Prostate gland (tissue), 2 donors: ENCODE measurements at regions not wholly inside any gene's neighbourhood (a gene's known extent, or its start where the extent isn't known, plus 50 kb on each side); places are given as distances from the start of the nearest gene placed in this dataset.

Experiments used
- DNase-seq: peaks from one replicate; pipeline ENCODE4 v3.0.0-alpha.2; 2019; ENCODE audit warnings: low spot score
- H3K27ac ChIP-seq, 2 donors: fragments of 200-600 bp; sonication (generic); 2 replicates each; pipeline ENCODE4 v1.5.1; 2017 to 2019
- H3K27me3 ChIP-seq: fragments of 200-600 bp; sonication (generic); replicated peaks from 2 replicates; pipeline ENCODE4 v1.5.1; 2019; ENCODE audit not compliant: insufficient read depth
- H3K36me3 ChIP-seq, 2 donors: fragments of 200-600 bp; sonication (generic); 1 replicate in 1 of 2; 2 replicates in 1 of 2; pipeline versions ENCODE4 v1.5.1 to v1.8.1; 2017 to 2019
- H3K4me1 ChIP-seq: fragments of 200-600 bp; sonication (generic); replicated peaks from 2 replicates; pipeline ENCODE4 v1.5.1; 2019
- H3K4me3 ChIP-seq, 2 donors: fragments of 200-600 bp; sonication (generic); 2 replicates each; pipeline ENCODE4 v1.5.1; 2017 to 2019
- H3K9me3 ChIP-seq: fragments of 200-600 bp; sonication (generic); 2 replicates; pipeline ENCODE4 v1.5.1; 2017
- POLR2A ChIP-seq: fragments of 450-650 bp; IDR thresholded peaks from one replicate; pipeline ENCODE4 v1.6.1; 2016; ENCODE audit warnings: antibody characterized with exemption, mild to moderate bottlenecking
- POLR2AphosphoS5 ChIP-seq: sonication (generic); formaldehyde crosslinking; IDR thresholded peaks from one replicate; pipeline ENCODE4 v1.6.1; 2017; ENCODE audit warnings: antibody characterized with exemption
- WGBS: methylation state at CpG from one replicate; pipeline ENCODE4 v1.1.5; 2018; 5-methylcytosine and 5-hydroxymethylcytosine counted together
- intact Hi-C: fragments of 100-400 bp; cut with DNase I; formaldehyde crosslinking; loops from one replicate; pipeline ENCODE4 v1.14.2; 2022
- TF ChIP-seq, protein P1 (sequence below), 4 experiments: fragments of 200-600 bp in 2 of 4; fragments of 450-650 bp in 2 of 4; sonication (generic) in 2 of 4; IDR thresholded peaks; 1 replicate in 3 of 4; 2 replicates in 1 of 4; pipeline ENCODE4 v1.5.1; 2016 to 2019; ENCODE audit warnings: antibody characterized with exemption in 4 of 4, mild to moderate bottlenecking in 2 of 4, moderate library complexity in 2 of 4

GRCh38 chr5:162990856-162991497 lies 446.4 kb upstream of the CCNG1 start:
- H3K4me3 ChIP-seq, result no peak overlapping the region
- H3K4me1 ChIP-seq, result no peaks in the 10 kb centered on the region
- H3K9me3 ChIP-seq, result no peaks in the 10 kb centered on the region
- no peaks in the 10 kb centered on the region for H3K36me3 ChIP-seq
- intact Hi-C loops, result no loop called here
- H3K27me3 ChIP-seq, result no peaks in the 10 kb centered on the region
- TF ChIP-seq POLR2A, result no peak
- TF ChIP-seq, protein P1, sequence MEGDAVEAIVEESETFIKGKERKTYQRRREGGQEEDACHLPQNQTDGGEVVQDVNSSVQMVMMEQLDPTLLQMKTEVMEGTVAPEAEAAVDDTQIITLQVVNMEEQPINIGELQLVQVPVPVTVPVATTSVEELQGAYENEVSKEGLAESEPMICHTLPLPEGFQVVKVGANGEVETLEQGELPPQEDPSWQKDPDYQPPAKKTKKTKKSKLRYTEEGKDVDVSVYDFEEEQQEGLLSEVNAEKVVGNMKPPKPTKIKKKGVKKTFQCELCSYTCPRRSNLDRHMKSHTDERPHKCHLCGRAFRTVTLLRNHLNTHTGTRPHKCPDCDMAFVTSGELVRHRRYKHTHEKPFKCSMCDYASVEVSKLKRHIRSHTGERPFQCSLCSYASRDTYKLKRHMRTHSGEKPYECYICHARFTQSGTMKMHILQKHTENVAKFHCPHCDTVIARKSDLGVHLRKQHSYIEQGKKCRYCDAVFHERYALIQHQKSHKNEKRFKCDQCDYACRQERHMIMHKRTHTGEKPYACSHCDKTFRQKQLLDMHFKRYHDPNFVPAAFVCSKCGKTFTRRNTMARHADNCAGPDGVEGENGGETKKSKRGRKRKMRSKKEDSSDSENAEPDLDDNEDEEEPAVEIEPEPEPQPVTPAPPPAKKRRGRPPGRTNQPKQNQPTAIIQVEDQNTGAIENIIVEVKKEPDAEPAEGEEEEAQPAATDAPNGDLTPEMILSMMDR (IDR thresholded peaks at IDR 0.05), result no peak
- no peak for TF ChIP-seq POLR2AphosphoS5
- DNase-seq, result no peak
- H3K27ac ChIP-seq, result no peak overlapping the region
- 45% methylated on average over 2 of the region's 2 CpGs for WGBS

DNA sequence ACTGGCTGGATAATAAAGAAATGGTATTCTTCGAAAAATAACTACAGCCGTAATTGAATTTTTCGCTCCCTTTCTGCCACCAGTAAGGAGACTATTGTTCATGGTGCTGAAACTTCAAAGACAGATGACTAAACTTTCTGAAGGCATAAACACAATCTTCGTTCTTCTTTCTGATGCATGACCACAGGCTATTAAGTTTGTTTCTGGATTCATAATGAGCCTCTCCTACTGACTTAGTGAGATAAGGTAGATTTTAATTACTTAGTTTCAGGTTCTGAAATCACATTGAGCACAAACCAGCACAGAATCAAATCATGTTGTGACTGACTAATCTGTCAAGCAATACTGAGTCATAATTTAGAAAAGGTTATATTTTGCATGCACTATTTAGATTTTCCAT lies 441.8 kb upstream of the CCNG1 start:
- H3K27ac ChIP-seq, result no peak overlapping the region
- no peak for TF ChIP-seq POLR2A
- TF ChIP-seq, protein P1 (IDR thresholded peaks at IDR 0.05), result no peak
- no peak for TF ChIP-seq POLR2AphosphoS5
- intact Hi-C loops, result no loop called here
- H3K27me3 ChIP-seq, result no peaks in the 10 kb centered on the region
- WGBS, result 86% methylated on average over 4 of the region's 4 CpGs
- no peak overlapping the region for H3K4me3 ChIP-seq
- no peak for DNase-seq
- no peaks in the 10 kb centered on the region for H3K36me3 ChIP-seq
- H3K4me1 ChIP-seq, result no peaks in the 10 kb centered on the region
- H3K9me3 ChIP-seq, result no peaks in the 10 kb centered on the region

DNA sequence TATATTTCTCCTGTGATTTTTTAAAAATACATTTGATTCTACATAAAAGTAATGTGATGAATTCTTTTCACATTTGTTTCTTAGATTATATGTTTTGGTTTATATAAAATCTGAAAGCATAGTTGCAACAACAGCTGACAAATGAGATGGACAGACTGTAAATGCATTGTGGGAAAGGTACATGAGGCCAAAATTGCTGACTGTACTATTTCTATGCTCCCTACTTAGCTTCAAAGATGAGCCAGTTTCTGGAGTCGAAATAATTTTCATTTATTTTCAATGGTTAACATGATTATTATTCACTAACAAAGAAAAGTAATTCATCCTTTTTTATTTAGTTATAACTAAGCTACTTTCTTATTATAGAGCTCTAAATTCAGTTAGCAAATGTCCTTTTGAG lies 441.3 kb upstream of the CCNG1 start:
- no peak overlapping the region for H3K27ac ChIP-seq
- 78% methylated on average over 1 of the region's 1 CpG for WGBS
- DNase-seq, result no peak
- intact Hi-C loops, result no loop called here
- H3K4me3 ChIP-seq, result no peak overlapping the region
- no peaks in the 10 kb centered on the region for H3K36me3 ChIP-seq
- H3K4me1 ChIP-seq, result no peaks in the 10 kb centered on the region
- H3K27me3 ChIP-seq, result no peaks in the 10 kb centered on the region
- no peaks in the 10 kb centered on the region for H3K9me3 ChIP-seq
- TF ChIP-seq POLR2A, result no peak
- TF ChIP-seq, protein P1 (IDR thresholded peaks at IDR 0.05), result no peak
- TF ChIP-seq POLR2AphosphoS5, result no peak

DNA sequence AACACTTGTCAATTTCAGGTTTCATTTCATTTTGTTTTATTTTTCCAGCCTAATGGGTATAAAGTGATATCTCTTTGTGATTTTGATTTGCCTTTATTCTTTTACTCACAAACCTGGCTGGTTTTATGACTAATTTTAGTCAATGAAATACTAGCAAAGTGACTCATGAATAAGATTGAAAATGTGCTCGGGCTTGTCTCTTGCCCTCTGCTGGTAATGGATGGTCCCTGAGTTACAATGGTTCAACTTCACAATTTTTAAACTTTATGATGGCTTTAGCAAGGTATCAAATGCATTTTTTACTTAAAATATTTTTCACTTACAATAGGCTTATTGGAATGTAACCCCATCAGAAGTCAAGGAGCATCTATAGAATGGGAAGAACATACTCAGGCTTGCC lies 431.4 kb upstream of the CCNG1 start:
- 42% methylated on average over 1 of the region's 1 CpG for whole genome bisulfite sequencing
- intact Hi-C loops, result no loop called here
- Histone ChIP-seq H3K27ac (no peak overlapping the region), H3K9me3 (no peaks in the 10 kb centered on the region), H3K36me3 (no peaks in the 10 kb centered on the region), H3K4me1 (no peaks in the 10 kb centered on the region), H3K4me3 (no peak overlapping the region), H3K27me3 (no peaks in the 10 kb centered on the region)
- no peak for DNase-seq
- TF ChIP-seq POLR2AphosphoS5 (no peak), POLR2A (no peak)
- TF ChIP-seq, protein P1 (IDR thresholded peaks at IDR 0.05), result no peak

DNA sequence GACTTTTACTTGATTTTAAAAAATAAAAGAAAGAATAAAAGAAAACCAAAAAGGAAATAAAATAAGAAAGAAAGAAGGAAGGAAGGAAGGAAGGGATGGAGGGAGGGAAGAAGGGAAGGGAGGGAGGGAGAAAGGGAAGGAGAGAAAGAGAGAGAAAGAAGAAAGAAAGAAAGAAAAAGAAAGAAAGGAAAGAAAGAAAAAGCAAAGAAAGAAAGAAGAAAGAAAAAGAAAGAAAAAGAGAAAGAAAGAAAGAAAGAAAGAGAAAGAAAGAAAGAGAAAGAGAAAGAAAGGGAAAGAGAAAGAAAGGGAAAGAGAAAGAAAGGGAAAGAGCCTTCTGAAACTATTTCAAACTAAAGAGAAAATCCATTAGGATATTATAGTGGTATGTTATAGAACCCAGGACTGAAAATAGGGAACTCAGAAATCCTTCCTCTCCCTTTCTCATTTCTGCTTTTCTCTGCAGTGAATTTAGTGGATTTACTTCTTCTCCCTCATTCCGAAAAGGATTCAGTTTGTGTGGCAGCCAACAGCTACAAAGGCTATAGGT lies 414.7 kb upstream of the CCNG1 start:
- H3K4me1 ChIP-seq, result no peaks in the 10 kb centered on the region
- no peak overlapping the region for H3K4me3 ChIP-seq
- WGBS, result 74% methylated on average over 1 of the region's 1 CpG
- no peaks in the 10 kb centered on the region for H3K27me3 ChIP-seq
- H3K9me3 ChIP-seq, result no peaks in the 10 kb centered on the region
- DNase-seq, result no peak
- no peak for TF ChIP-seq POLR2AphosphoS5
- intact Hi-C loops, result no loop called here
- H3K36me3 ChIP-seq, result no peaks in the 10 kb centered on the region
- no peak overlapping the region for H3K27ac ChIP-seq
